Aorta (tissue), 5 donors: ENCODE measurements at regions not wholly inside any gene's neighbourhood (a gene's known extent, or its start where the extent isn't known, plus 50 kb on each side); places are given as distances from the start of the nearest gene placed in this dataset.
"Not testable (repeated sequence)": the region's sequence is repeated elsewhere in the genome, so short reads cannot be mapped to it uniquely, and the experiment has no call there.

Experiments used
- ATAC-seq: fragments of 200-7000 bp; cut with Tn5 transposase; one replicate; pipeline ENCODE4 v1.9.1; 2022; ENCODE audit warnings: moderate library complexity; ENCODE audit not compliant: low FRiP score
- DNase-seq, 2 donors: peaks; one replicate each; pipeline ENCODE4 v3.0.0-alpha.2; 2020
- H3K27ac ChIP-seq, 2 donors: one replicate each; pipeline ENCODE4 v1.5.1; 2013; ENCODE audit warnings: low read length in 2 of 2, mild to moderate bottlenecking in 2 of 2, moderate library complexity in 2 of 2, control low read depth in 1 of 2, inconsistent platforms in 1 of 2, low read depth in 1 of 2
- H3K27me3 ChIP-seq, 2 donors: one replicate each; pipeline ENCODE4 v1.6.1; 2013; ENCODE audit warnings: control low read depth in 1 of 2, low read length in 1 of 2, mild to moderate bottlenecking in 1 of 2, moderate library complexity in 1 of 2; ENCODE audit not compliant: insufficient read depth in 2 of 2, control insufficient read depth in 1 of 2
- H3K36me3 ChIP-seq, 2 donors: one replicate each; pipeline ENCODE4 v1.6.1; 2013; ENCODE audit warnings: control low read depth in 1 of 2, low read length in 1 of 2, mild to moderate bottlenecking in 1 of 2; ENCODE audit not compliant: insufficient read depth in 2 of 2, control insufficient read depth in 1 of 2
- H3K4me1 ChIP-seq, 2 donors: one replicate each; pipeline ENCODE4 v1.6.1; 2013; ENCODE audit warnings: low read length in 2 of 2, control low read depth in 1 of 2, mild to moderate bottlenecking in 1 of 2, moderate library complexity in 1 of 2; ENCODE audit not compliant: insufficient read depth in 2 of 2, control insufficient read depth in 1 of 2
- H3K4me3 ChIP-seq, 2 donors: one replicate each; pipeline ENCODE4 v1.5.1; 2013; ENCODE audit warnings: low read length in 2 of 2, control low read depth in 1 of 2, mild to moderate bottlenecking in 1 of 2
- H3K9me3 ChIP-seq: one replicate; pipeline ENCODE4 v1.6.1; 2013; ENCODE audit warnings: mild to moderate bottlenecking, low read length; ENCODE audit not compliant: control insufficient read depth
- WGBS, 2 donors: extraction: QIAGEN DNeasy Blood & Tissue Kit; methylation state at CpG; one replicate each; pipeline ENCODE4 v1.1.7; 2013; 5-methylcytosine and 5-hydroxymethylcytosine counted together
- intact Hi-C, 2 donors: fragments of 100-400 bp; cut with DNase I; formaldehyde crosslinking; loops; one replicate each; pipeline versions ENCODE4 v1.14.2 to v1.15.0; 2022
- donor health status: healthy with polysubstance abuse.
- donor health status: Bipolar disorder and iron deficiency.
- donor health status: DM: no; HTN: no; CAD: no.
- donor health status: DM: no; HTN: no; CAD: no.
- donor health status: DM: yes; HTN: yes; CAD: no.

- Histone ChIP-seq H3K27me3 (peaks cover 0 to 1% of the 10 kb centered on the region in 2 donors), H3K36me3 (no peaks in the 10 kb centered on the region), H3K4me3 (no peak overlapping the region), H3K9me3 (no peaks in the 10 kb centered on the region), H3K27ac (no peak overlapping the region), H3K4me1 (no peaks in the 10 kb centered on the region)
- WGBS, 2 donors = 73% methylated on average over 1 of the region's 1 CpG
- intact Hi-C loops = no loop called here
- ATAC-seq = no peak
- no peak for DNase-seq
Observed at GRCh38 chr14:40679256-40679655, 927.4 kb upstream of the LRFN5 start.

GRCh38 chr14:40677206-40677605 is 929.5 kb upstream of the LRFN5 start:
- H3K27ac ChIP-seq, H3K36me3 ChIP-seq, H3K27me3 ChIP-seq, DNase-seq, H3K4me3 ChIP-seq, intact Hi-C loops, H3K4me1 ChIP-seq, ATAC-seq, H3K9me3 ChIP-seq: not testable (repeated sequence)

- no peak for ATAC-seq
- Histone ChIP-seq H3K4me3 (no peak overlapping the region), H3K27ac (no peak overlapping the region), H3K27me3 (no peaks in the 10 kb centered on the region), H3K4me1 (no peaks in the 10 kb centered on the region), H3K36me3 (no peaks in the 10 kb centered on the region), H3K9me3 (no peaks in the 10 kb centered on the region)
- WGBS, 2 donors = 44 to 51% methylated on average over 1 of the region's 1 CpG
- no peak for DNase-seq
- intact Hi-C loops = no loop called here
Observed at GRCh38 chr14:40674502-40674901, 932.2 kb upstream of the LRFN5 start.

- DNase-seq (no peak), ATAC-seq (no peak)
- no peaks in the 10 kb centered on the region for H3K9me3 ChIP-seq
- intact Hi-C loops = no loop called here
- H3K4me1 ChIP-seq = no peaks in the 10 kb centered on the region
- H3K36me3 ChIP-seq = no peaks in the 10 kb centered on the region
- H3K27me3 ChIP-seq = no peaks in the 10 kb centered on the region
- no peak overlapping the region for H3K27ac ChIP-seq
- H3K4me3 ChIP-seq = no peak overlapping the region
Observed at GRCh38 chr14:40656311-40656710, 950.4 kb upstream of the LRFN5 start.

GRCh38 chr14:40652089-40652691 is 954.5 kb upstream of the LRFN5 start:
- H3K4me1 ChIP-seq = no peaks in the 10 kb centered on the region
- DNase-seq (no peak), ATAC-seq (no peak)
- no peaks in the 10 kb centered on the region for H3K27me3 ChIP-seq
- H3K4me3 ChIP-seq = no peak overlapping the region
- H3K27ac ChIP-seq = no peak overlapping the region
- H3K36me3 ChIP-seq = no peaks in the 10 kb centered on the region
- H3K9me3 ChIP-seq = no peaks in the 10 kb centered on the region
- intact Hi-C loops = no loop called here

- no peak for ATAC-seq
- no peak for DNase-seq
- no peak overlapping the region for H3K27ac ChIP-seq
- WGBS, 2 donors = 35 to 43% methylated on average over 1 of the region's 1 CpG
- H3K9me3 ChIP-seq = no peaks in the 10 kb centered on the region
- intact Hi-C loops = no loop called here
- H3K4me1 ChIP-seq = no peaks in the 10 kb centered on the region
- H3K4me3 ChIP-seq = no peak overlapping the region
- no peaks in the 10 kb centered on the region for H3K27me3 ChIP-seq
- no peaks in the 10 kb centered on the region for H3K36me3 ChIP-seq
Observed at GRCh38 chr14:40630471-40630870, 976.2 kb upstream of the LRFN5 start.

- H3K36me3 ChIP-seq, H3K27ac ChIP-seq, ATAC-seq, DNase-seq, H3K9me3 ChIP-seq, H3K4me1 ChIP-seq, intact Hi-C loops, H3K27me3 ChIP-seq, H3K4me3 ChIP-seq: not testable (repeated sequence)
- 94 to 96% methylated on average over 23 to 41 of the region's 44 CpGs for WGBS, 2 donors
Observed at GRCh38 chr14:40629551-40630137, 977.0 kb upstream of the LRFN5 start.

GRCh38 chr14:40629144-40629543 is 977.5 kb upstream of the LRFN5 start:
- ATAC-seq = no peak

GRCh38 chr14:40623643-40624042 is 983.0 kb upstream of the LRFN5 start:
- no peaks in the 10 kb centered on the region for H3K36me3 ChIP-seq
- no peaks in the 10 kb centered on the region for H3K27me3 ChIP-seq
- H3K4me3 ChIP-seq = no peak overlapping the region
- H3K27ac ChIP-seq = no peak overlapping the region
- DNase-seq (no peak), ATAC-seq (no peak)
- H3K9me3 ChIP-seq = peaks cover 2% of the 10 kb centered on the region
- no peaks in the 10 kb centered on the region for H3K4me1 ChIP-seq
- intact Hi-C loops = no loop called here
- 3% methylated on average over 2 of the region's 2 CpGs for WGBS, 2 donors

More at GRCh38 chr14:40629144-40629543, 977.5 kb upstream of the LRFN5 start:
- DNase-seq = no peak
- peaks cover 2% of the 10 kb centered on the region for H3K9me3 ChIP-seq
- no peaks in the 10 kb centered on the region for H3K4me1 ChIP-seq
- no peaks in the 10 kb centered on the region for H3K36me3 ChIP-seq
- intact Hi-C loops = no loop called here
- no peaks in the 10 kb centered on the region for H3K27me3 ChIP-seq
- H3K27ac ChIP-seq = no peak overlapping the region
- WGBS, 2 donors = 75 to 76% methylated on average over 3 of the region's 3 CpGs
- no peak overlapping the region for H3K4me3 ChIP-seq
